ENCODE measurements at regions not wholly inside any gene's neighbourhood (a gene's known extent, or its start where the extent isn't known, plus 50 kb on each side); places are given as distances from the start of the nearest gene placed in this dataset.
"Not testable (repeated sequence)": the region's sequence is repeated elsewhere in the genome, so short reads cannot be mapped to it uniquely, and the experiment has no call there.

DNA sequence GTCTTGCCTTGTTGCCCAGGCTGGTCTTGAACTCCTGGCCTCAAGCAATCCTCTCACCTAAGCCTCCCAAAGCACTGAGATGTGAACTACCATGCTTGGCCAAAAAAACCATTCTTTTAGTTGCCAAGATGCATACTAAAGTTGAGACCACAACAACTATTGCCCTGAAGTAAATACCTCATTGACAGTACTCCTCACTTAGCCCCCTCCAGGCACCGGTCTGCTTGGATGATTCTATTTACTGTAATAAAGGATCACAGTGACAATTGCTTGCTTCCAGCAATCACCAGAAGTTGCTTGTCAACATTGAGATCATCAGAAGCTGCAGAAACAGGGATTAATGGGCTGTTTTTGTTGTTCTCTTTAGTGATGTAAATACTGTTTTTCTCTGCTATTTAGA lies 97.1 kb downstream of the CDRT15L2 start:
- TF ChIP-seq, protein P1, sequence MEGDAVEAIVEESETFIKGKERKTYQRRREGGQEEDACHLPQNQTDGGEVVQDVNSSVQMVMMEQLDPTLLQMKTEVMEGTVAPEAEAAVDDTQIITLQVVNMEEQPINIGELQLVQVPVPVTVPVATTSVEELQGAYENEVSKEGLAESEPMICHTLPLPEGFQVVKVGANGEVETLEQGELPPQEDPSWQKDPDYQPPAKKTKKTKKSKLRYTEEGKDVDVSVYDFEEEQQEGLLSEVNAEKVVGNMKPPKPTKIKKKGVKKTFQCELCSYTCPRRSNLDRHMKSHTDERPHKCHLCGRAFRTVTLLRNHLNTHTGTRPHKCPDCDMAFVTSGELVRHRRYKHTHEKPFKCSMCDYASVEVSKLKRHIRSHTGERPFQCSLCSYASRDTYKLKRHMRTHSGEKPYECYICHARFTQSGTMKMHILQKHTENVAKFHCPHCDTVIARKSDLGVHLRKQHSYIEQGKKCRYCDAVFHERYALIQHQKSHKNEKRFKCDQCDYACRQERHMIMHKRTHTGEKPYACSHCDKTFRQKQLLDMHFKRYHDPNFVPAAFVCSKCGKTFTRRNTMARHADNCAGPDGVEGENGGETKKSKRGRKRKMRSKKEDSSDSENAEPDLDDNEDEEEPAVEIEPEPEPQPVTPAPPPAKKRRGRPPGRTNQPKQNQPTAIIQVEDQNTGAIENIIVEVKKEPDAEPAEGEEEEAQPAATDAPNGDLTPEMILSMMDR (IDR thresholded peaks at IDR 0.05; ENCODE audit: poor library complexity): not testable (repeated sequence)
- TF ChIP-seq EZH2 (IDR thresholded peaks at IDR 0.05; ENCODE audit: borderline replicate concordance); EZH2phosphoT487 (IDR thresholded peaks at IDR 0.05; ENCODE audit: low read depth, severe bottlenecking, unreplicated experiment): not testable (repeated sequence)

Measured in hepatocyte (in vitro differentiated cells).